ENCODE measurements at regions not wholly inside any gene's neighbourhood (a gene's known extent, or its start where the extent isn't known, plus 50 kb on each side); places are given as distances from the start of the nearest gene placed in this dataset.
A peak's percentile ranks its signal among the peaks of the same experiment; 100 is the strongest.

DNA sequence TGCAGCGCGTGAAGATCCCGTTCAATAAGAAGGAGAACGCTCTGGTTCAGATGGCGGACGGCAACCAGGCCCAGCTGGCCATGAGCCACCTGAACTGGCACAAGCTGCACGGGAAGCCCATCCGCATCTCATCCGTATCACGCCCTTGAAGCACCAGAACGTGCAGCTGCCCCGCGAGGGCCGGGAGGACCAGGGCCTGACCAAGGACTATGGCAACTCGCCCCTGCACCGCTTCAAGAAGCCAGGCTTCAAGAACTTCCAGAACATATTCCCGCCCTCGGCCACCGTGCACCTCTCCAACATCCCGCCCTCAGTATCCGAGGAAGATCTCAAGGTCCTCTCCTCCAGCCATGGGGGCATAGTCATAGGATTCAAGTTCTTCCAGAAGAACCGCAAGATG lies 131.9 kb upstream of the FUT8 start:
- Histone ChIP-seq H3K4me3 (no peak overlapping the region), H3K4me1 (ENCODE audit: control insufficient read depth in 1 of 2, low read depth in 2 of 2) (peaks cover 0 to 5% of the 10 kb centered on the region in 2 donors), H3K27me3 (replicated peaks; ENCODE audit: insufficient read depth) (no peaks in the 10 kb centered on the region), H3K27ac (no peak overlapping the region), H3K9me3 (no peaks in the 10 kb centered on the region), H3K36me3 (no peaks in the 10 kb centered on the region)
- no peak for ATAC-seq (ENCODE audit: insufficient number of reproducible peaks, low FRiP score, low read depth)
- TF ChIP-seq, protein P1, sequence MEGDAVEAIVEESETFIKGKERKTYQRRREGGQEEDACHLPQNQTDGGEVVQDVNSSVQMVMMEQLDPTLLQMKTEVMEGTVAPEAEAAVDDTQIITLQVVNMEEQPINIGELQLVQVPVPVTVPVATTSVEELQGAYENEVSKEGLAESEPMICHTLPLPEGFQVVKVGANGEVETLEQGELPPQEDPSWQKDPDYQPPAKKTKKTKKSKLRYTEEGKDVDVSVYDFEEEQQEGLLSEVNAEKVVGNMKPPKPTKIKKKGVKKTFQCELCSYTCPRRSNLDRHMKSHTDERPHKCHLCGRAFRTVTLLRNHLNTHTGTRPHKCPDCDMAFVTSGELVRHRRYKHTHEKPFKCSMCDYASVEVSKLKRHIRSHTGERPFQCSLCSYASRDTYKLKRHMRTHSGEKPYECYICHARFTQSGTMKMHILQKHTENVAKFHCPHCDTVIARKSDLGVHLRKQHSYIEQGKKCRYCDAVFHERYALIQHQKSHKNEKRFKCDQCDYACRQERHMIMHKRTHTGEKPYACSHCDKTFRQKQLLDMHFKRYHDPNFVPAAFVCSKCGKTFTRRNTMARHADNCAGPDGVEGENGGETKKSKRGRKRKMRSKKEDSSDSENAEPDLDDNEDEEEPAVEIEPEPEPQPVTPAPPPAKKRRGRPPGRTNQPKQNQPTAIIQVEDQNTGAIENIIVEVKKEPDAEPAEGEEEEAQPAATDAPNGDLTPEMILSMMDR (IDR thresholded peaks at IDR 0.05) = no peak
- DNase-seq (ENCODE audit: low spot score) = no peak

DNA sequence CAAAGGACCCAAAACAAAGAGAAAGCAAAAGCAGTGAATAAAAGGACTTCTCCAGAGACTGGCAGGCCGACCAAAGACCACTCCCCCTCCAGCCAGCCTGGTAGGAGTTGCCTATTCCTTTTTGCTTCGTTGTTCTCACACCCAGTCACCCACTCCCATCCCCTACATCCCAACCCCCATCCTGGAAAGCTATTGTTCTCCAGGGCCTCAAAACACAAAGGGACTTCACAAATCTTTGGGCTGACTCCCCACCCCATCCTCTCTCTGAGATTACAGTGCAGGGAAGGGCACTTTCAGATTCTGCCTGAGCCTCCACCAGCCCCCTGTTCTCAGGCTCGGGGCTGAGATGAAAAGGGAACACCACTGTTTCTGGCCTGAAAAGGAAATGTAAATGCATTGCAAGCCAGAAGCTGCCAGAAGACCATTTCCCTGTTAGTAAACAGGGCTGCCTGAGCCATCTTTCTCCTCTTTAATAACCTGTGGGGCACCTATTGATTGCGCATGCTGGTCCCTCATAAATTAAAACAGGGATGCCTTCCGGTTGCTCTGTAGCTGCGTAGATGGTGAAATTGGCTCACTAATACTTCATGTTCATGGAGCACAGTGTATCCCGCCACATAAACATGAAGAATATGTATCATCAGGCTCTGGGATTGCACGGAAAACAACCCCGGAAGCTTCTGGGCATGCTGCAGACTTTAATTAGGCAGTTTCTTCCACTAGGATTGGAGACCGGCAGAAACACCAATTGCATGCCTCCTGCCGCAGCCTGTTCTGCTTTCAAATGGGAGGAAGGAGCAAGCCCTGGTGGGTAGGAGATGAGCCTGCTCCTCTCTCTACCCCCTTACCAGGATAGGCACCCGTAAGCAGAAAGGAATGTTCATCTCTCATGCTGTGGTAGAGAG lies 130.3 kb upstream of the FUT8 start:
- ATAC-seq (ENCODE audit: insufficient number of reproducible peaks, low FRiP score, low read depth) = no peak
- Histone ChIP-seq H3K9me3 (no peaks in the 10 kb centered on the region), H3K36me3 (no peaks in the 10 kb centered on the region), H3K27me3 (replicated peaks; ENCODE audit: insufficient read depth) (no peaks in the 10 kb centered on the region), H3K27ac (no peak overlapping the region), H3K4me3 (peak overlapping the region; percentile 10), H3K4me1 (ENCODE audit: control insufficient read depth in 1 of 2, low read depth in 2 of 2) (peaks cover 0 to 5% of the 10 kb centered on the region in 2 donors)
- no peak for DNase-seq (ENCODE audit: low spot score)
- TF ChIP-seq, protein P1 (IDR thresholded peaks at IDR 0.05) = no peak

DNA sequence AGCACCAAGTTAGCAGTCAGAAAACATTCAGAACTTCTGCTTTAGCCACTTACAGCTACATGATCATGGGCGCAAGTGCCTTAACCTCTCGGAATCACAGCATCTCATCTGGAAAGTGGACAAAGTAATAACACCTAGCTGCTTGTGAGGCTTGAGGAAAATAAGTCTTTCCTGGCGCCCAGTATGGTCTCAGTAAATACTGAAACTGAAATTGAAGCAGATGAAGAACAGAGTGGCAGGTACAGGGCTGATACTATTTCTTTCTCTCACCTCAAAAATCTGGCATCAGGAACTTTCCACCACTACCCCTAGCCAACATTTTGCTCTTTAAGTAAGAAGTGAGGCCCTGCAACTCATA lies 129.7 kb upstream of the FUT8 start:
- peak overlapping the region; percentile 10 for H3K4me3 ChIP-seq
- no peaks in the 10 kb centered on the region for H3K9me3 ChIP-seq
- peaks cover 0 to 5% of the 10 kb centered on the region in 2 donors for H3K4me1 ChIP-seq (ENCODE audit: control insufficient read depth in 1 of 2, low read depth in 2 of 2)
- no peak for ATAC-seq (ENCODE audit: insufficient number of reproducible peaks, low FRiP score, low read depth)
- H3K36me3 ChIP-seq = no peaks in the 10 kb centered on the region
- TF ChIP-seq, protein P1 (IDR thresholded peaks at IDR 0.05) = no peak
- no peak overlapping the region for H3K27ac ChIP-seq
- DNase-seq (ENCODE audit: low spot score) = no peak
- H3K27me3 ChIP-seq (replicated peaks; ENCODE audit: insufficient read depth) = no peaks in the 10 kb centered on the region

DNA sequence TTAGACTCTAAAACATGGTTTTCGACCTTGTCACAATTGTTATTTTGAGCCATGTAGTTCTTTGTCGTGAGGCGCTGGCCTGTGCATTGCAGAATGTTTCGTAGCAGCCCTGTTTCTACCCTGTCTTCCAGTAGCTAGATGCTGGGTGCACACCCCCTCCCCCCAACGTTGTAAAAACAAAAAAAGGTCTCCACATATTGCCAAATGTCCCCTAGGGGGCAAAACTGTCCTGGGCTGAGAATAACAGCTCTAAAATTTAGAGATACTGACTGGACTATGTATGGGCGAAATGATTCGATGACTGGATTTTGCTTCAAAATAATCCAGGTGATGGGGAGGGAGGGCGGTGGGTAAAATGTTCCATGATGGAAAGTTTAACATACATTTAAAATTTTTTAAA lies 126.1 kb upstream of the FUT8 start:
- H3K4me3 ChIP-seq = no peak overlapping the region
- ATAC-seq (ENCODE audit: insufficient number of reproducible peaks, low FRiP score, low read depth) (no peak), DNase-seq (ENCODE audit: low spot score) (no peak)
- no peaks in the 10 kb centered on the region for H3K9me3 ChIP-seq
- H3K36me3 ChIP-seq = no peaks in the 10 kb centered on the region
- H3K27me3 ChIP-seq (replicated peaks; ENCODE audit: insufficient read depth) = no peaks in the 10 kb centered on the region
- no peak overlapping the region for H3K27ac ChIP-seq
- TF ChIP-seq, protein P1 (IDR thresholded peaks at IDR 0.05) = no peak
- H3K4me1 ChIP-seq (ENCODE audit: control insufficient read depth in 1 of 2, low read depth in 2 of 2) = peaks cover 0 to 5% of the 10 kb centered on the region in 2 donors

DNA sequence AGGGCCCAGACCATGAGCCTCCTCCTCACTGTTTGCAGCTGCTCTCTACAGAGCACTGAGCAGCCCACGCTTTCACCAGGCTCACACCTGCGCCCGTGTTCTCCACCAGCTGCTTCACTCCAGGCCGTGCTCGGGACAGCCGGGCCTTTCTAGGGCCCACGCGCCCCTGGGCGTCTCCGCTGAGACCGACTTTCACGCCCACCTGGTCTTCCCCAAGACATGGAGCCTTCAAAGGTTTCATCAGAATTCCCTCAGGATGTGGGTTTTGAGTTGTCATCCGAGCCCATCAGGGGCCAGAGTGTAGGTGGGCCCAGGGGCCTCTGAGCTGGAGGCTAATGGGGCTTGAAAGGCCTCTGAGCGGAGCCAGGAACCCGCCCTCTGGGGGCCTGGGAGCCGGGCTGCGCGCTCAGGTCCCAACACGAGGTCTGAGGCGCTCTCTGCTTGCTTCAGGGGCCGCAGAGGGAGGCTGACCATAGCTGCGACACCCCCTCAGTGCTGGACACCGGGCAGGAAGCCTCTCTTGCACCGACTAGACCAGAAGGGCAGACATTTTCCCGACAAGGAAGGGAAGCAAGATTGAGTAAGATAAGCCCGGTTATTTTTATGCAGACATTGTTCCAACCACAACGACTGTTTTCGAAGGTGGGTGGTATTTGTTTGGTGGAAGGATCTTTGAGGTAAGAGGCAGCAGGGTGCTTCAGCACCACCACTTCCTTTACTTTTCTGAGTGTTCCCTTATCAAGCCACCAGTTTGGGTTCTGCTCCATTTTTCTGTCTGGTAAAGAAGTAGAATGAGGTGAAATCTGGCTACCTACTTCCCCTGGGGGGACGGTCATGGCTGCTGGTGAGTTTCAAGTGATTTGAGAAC lies 125.0 kb upstream of the FUT8 start:
- ATAC-seq (ENCODE audit: insufficient number of reproducible peaks, low FRiP score, low read depth) = no peak
- H3K27ac ChIP-seq = no peak overlapping the region
- DNase-seq (ENCODE audit: low spot score) = no peak

More for the DNA sequence above, 125.0 kb upstream of the FUT8 start:
- Histone ChIP-seq H3K4me1 (ENCODE audit: control insufficient read depth in 1 of 2, low read depth in 2 of 2) (peaks cover 0 to 3% of the 10 kb centered on the region in 2 donors), H3K9me3 (no peaks in the 10 kb centered on the region), H3K27me3 (replicated peaks; ENCODE audit: insufficient read depth) (no peaks in the 10 kb centered on the region), H3K36me3 (no peaks in the 10 kb centered on the region), H3K4me3 (no peak overlapping the region)
- TF ChIP-seq, protein P1 (IDR thresholded peaks at IDR 0.05) = no peak
